CD1c-positive myeloid dendritic cell (primary cell): ENCODE measurements at regions not wholly inside any gene's neighbourhood (a gene's known extent, or its start where the extent isn't known, plus 50 kb on each side); places are given as distances from the start of the nearest gene placed in this dataset.
A peak's percentile ranks its signal among the peaks of the same experiment; 100 is the strongest.
"Not testable (repeated sequence)": the region's sequence is repeated elsewhere in the genome, so short reads cannot be mapped to it uniquely, and the experiment has no call there.

Experiments used
- DNase-seq: peaks from one replicate; pipeline ENCODE4 v3.0.0-alpha.2; 2016; ENCODE audit errors: extremely low spot score

DNA sequence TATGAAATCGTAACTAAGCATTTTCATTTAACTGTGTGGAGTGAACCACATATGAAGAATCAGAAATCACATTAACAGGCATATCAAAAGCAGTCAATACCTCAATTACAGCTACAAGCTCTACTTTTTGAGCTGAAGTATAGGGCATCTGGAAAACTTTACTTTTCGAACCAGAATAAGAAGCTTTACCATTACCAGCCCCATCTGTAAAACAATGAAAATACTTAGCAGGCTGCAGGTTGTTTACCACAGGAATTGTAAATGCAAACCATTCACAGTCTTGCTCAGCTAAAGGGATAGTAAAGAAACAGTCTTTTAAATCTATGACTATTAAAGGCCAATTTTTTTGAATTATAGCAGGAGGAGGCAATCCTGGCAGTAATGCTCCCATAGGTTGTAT lies 565.6 kb upstream of the MBL2 start:
- DNase-seq, result not testable (repeated sequence)

DNA sequence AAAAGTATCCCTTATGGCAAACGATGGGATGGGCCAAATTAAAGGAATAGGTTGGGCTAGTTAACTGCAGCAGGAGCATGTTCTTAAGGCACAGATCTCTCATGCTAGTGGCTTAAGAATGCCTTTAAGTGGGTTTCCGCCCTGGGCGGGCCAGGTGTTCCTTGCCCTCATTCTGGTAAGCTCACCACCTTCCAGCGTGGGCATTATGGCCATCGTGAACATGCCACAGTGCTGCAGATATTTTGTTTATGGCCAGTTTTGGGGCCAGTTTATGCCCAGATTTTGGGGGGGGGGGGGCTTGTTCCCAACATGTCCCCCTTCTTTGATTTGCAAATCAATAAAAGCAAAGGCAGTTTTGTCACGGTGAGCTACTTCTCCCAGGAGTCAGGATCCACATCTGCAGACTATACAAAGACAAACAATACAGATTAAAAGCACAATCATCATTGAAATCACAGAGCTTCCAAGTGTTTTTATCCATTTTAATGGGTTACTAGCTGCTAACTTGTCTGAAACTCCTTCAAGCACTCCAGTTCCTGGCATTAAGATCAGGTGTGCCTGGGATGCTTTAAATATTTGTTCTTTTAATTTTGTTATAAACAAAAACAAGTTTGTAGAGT lies 563.3 kb upstream of the MBL2 start:
- DNase-seq, result not testable (repeated sequence)

GRCh38 chr10:53331460-53331859 lies 558.9 kb upstream of the MBL2 start:
- no peak for DNase-seq

GRCh38 chr10:53326401-53327305 lies 554.1 kb upstream of the MBL2 start:
- peak; percentile 18 for DNase-seq

GRCh38 chr10:53325066-53325465 lies 552.5 kb upstream of the MBL2 start:
- no peak for DNase-seq

DNA sequence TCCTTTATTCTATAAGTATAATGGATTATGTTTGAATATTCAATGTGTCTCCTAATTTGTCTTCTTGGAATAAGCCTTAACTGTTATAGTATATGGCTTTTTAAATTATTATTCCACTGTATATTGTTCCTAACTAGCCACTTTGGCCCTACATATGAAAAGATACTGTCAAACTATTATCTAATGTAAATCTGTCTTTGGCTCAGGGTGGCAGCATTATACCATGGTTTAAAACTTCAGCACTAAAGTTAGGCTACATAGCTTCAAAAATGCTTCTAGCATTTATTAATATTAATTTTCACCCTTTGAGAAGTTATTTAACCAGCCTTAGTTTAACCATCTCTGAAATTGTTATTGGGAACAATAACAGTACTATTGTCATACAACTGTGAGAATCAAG lies 543.1 kb upstream of the MBL2 start:
- DNase-seq, result no peak

- DNase-seq, result no peak
Observed at GRCh38 chr10:53314876-53315275, 542.3 kb upstream of the MBL2 start.

DNA sequence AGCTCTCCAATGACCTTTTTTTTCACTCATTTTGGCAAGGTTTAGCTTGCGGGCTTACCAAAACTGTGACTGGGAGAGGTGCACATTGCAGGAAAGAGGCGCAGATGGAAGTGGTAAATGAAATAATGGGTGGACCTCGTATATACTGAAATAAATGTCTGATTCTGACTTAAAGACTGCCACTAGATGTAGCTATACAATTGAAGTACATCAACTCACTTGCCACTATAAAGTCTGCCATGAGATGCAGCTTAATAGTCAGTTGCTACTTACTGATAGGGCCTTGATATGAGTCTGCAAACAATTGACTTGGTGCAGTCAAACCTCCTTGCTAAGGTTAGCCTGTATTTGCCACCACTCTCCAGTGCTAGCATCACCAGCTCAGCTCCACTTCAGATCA lies 525.9 kb upstream of the MBL2 start:
- no peak for DNase-seq

DNA sequence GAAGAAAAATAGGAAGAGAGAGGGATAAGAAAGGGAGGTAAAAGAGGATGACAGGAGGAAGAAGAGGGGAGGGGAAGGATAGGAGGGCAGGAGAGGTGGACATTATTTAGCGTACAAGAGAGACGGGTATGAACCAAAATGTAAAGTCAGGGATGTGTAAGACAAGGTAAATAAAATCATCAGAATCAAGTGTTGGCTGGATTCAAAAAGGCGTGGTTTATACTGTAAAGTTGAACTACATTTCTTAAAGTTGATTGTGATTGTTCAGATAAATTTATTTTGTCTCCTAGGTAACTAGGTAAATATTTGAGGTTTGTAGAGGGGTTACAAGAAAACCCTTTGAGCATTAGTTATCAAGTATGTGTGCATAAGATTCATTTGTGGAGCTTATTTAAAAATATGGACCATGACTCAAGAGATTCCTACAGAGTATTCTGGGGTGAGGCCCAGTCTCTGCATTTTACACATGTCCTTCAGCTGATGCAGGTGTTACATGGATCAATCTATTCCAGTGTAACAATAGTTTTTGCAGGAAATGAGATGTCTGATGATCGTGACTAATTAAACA lies 512.1 kb upstream of the MBL2 start:
- DNase-seq, result no peak

- no peak for DNase-seq
Observed at GRCh38 chr10:53276797-53277196, 504.2 kb upstream of the MBL2 start.

- DNase-seq, result no peak
Observed at GRCh38 chr10:53269482-53269881, 496.9 kb upstream of the MBL2 start.

DNA sequence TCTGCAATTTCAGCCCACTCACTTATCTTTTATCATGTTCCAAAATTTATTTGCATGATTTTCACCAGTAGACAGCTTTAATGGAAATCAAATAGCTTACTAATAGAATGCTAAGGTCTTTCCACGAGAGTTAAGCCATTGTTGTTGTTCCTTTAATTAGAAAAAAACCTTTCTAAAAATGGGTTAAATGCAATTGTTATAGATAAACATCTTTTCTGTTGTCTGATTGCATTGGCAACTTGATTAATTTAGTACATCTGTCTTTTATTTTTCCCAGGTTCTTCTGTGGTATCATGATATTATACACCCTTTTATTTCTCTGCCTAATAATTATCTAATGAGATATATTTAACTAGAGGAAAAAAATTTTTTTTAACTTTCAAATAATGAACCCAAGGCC lies 487.6 kb upstream of the MBL2 start:
- no peak for DNase-seq

DNA sequence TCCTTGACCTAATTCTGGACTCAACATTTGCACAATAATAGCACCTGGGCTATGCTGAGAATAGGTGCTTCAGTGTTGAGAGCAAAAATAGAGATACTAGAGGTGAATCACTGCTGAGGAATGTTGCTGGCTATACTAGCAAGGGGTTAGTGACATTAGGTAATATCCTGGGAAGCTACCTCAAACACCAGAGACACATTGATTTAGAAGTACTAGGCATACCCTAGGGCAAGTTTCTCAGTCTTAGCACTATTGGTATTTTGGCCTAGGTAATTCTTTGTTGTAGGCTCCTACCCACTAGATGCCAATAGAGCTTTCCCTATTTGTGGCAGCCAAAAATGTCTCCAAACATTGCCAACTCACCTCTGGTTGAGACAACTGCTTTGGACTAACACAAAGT lies 484.0 kb upstream of the MBL2 start:
- DNase-seq, result no peak

- no peak for DNase-seq
Observed at GRCh38 chr10:53255661-53256205, 483.1 kb upstream of the MBL2 start.

DNA sequence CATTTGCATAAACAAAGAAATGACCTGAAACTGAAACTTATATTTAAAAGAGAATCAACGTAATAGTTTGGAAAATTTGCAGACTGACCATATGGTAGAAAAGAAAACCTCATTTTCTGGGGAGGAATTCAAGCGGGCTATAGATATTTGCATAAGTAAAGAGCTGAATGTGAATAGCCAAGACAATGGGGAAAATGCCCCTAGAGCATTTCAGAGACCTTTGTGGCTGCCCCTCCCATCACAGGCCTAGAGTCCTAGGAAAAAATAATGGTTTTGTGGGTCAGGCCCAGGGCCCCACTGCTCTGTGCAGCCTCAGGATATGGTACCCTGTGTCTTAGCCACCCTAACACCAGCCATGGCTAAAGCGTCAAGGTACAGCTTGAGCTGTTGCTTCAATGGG lies 480.6 kb upstream of the MBL2 start:
- no peak for DNase-seq

- no peak for DNase-seq
Observed at GRCh38 chr10:53239873-53240272, 467.3 kb upstream of the MBL2 start.

- DNase-seq, result no peak
Observed at GRCh38 chr10:53236941-53237340, 464.4 kb upstream of the MBL2 start.

DNA sequence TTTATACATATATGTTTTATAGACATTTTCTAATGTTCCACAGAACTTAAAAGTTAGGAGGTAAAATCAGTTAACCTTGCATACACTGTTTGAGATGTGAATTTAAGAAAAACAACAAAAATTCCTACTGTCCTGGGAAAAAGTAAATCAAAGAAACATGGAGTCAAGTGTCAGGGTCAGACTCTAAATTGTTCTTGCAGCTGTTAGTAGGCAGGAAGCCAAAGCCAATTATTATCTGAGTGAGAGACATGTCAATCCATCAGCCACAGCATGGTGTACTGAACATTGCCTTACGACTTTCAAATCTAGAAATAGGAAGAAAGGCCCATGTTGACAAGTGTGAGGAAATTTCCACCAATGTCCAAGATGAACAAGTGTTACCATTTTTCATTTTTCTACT lies 461.2 kb upstream of the MBL2 start:
- no peak for DNase-seq

GRCh38 chr10:53230651-53231050 lies 458.1 kb upstream of the MBL2 start:
- DNase-seq, result no peak

GRCh38 chr10:53223851-53224250 lies 451.3 kb upstream of the MBL2 start:
- no peak for DNase-seq

DNA sequence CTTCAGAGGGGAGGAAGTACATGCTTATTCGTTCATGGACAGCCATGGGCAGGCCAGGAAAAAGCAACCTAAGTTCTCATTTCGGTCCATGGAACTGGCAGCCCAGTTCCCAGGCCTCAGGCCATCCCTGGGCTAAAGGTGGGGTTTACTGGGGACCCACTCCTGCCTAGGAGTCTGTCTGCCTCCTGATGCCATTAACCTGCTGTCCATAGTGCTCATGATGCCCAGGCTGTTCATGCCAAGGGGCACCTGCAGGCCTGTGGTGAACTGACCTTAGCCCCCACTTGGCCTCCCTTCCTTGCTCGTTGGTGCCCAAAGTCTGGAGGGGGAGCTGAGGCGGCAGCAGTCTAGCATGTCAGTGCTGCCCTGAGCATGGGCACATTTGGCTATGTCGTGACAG lies 450.2 kb upstream of the MBL2 start:
- DNase-seq, result no peak

- no peak for DNase-seq
Observed at GRCh38 chr10:53209944-53210611, 437.5 kb upstream of the MBL2 start.
